ENCODE measurements at regions not wholly inside any gene's neighbourhood (a gene's known extent, or its start where the extent isn't known, plus 50 kb on each side); places are given as distances from the start of the nearest gene placed in this dataset.

GRCh38 chrX:51437521-51437920 is 58.9 kb downstream of the NUDT11 start:
- FAIRE-seq = no peak

- FAIRE-seq = no peak
These were observed 61.3 kb downstream of the NUDT11 start for GRCh38 chrX:51435101-51435500.

GRCh38 chrX:51421972-51422597 is 74.3 kb downstream of the NUDT11 start:
- no peak for FAIRE-seq

- FAIRE-seq = peak; percentile 92
These were observed 75.8 kb downstream of the NUDT11 start for GRCh38 chrX:51420610-51421009.

- FAIRE-seq = no peak
These were observed 75.8 kb downstream of the NUDT10 start for GRCh38 chrX:51408462-51408861.

GRCh38 chrX:51407520-51408409 is 75.1 kb downstream of the NUDT10 start:
- FAIRE-seq = no peak

GRCh38 chrX:51406688-51407519 is 74.3 kb downstream of the NUDT10 start:
- FAIRE-seq = no peak

GRCh38 chrX:51404445-51404844 is 71.8 kb downstream of the NUDT10 start:
- no peak for FAIRE-seq

GRCh38 chrX:51395810-51396728 is 63.4 kb downstream of the NUDT10 start:
- FAIRE-seq = no peak

GRCh38 chrX:51395480-51395809 is 62.8 kb downstream of the NUDT10 start:
- no peak for FAIRE-seq

Data from A204.1 (cell line).